SK-N-DZ (cell line): ENCODE measurements at regions not wholly inside any gene's neighbourhood (a gene's known extent, or its start where the extent isn't known, plus 50 kb on each side); places are given as distances from the start of the nearest gene placed in this dataset.
"Not testable (repeated sequence)": the region's sequence is repeated elsewhere in the genome, so short reads cannot be mapped to it uniquely, and the experiment has no call there.

ENCODE experiments used
- DNase-seq: peaks from one replicate; pipeline ENCODE4 v3.0.0-alpha.2; 2015; ENCODE audit warnings: low spot score

GRCh38 chr2:36302911-36303310, 52.7 kb upstream of the CRIM1 start:
- DNase-seq: no peak

GRCh38 chr2:36301843-36302242, 53.7 kb upstream of the CRIM1 start:
- DNase-seq: no peak

GRCh38 chr2:36300697-36301096, 54.9 kb upstream of the CRIM1 start:
- no peak for DNase-seq

GRCh38 chr2:36296798-36297197, 58.8 kb upstream of the CRIM1 start:
- no peak for DNase-seq

- no peak for DNase-seq
These were observed 61.3 kb upstream of the CRIM1 start for GRCh38 chr2:36294316-36294721.

GRCh38 chr2:36290306-36290856, 65.2 kb upstream of the CRIM1 start:
- no peak for DNase-seq

- DNase-seq: no peak
These were observed 65.8 kb upstream of the CRIM1 start for GRCh38 chr2:36289731-36290130.

GRCh38 chr2:36287363-36288275, 68.0 kb upstream of the CRIM1 start:
- no peak for DNase-seq

- not testable (repeated sequence) for DNase-seq
These were observed 76.1 kb upstream of the CRIM1 start for GRCh38 chr2:36279506-36279905.

GRCh38 chr2:36277881-36278523, 77.6 kb upstream of the CRIM1 start:
- no peak for DNase-seq

- no peak for DNase-seq
These were observed 78.3 kb upstream of the CRIM1 start for GRCh38 chr2:36277146-36277808.

GRCh38 chr2:36271266-36271665, 84.3 kb upstream of the CRIM1 start:
- DNase-seq: no peak

- no peak for DNase-seq
These were observed 84.8 kb upstream of the CRIM1 start for GRCh38 chr2:36270758-36271157.

- DNase-seq: no peak
These were observed 88.4 kb upstream of the CRIM1 start for GRCh38 chr2:36267194-36267593.

- DNase-seq: no peak
These were observed 88.9 kb upstream of the CRIM1 start for GRCh38 chr2:36266536-36267121.

GRCh38 chr2:36262581-36262980, 93.0 kb upstream of the CRIM1 start:
- DNase-seq: no peak

- no peak for DNase-seq
These were observed 99.7 kb upstream of the CRIM1 start for GRCh38 chr2:36255863-36256262.

- DNase-seq: no peak
These were observed 102.5 kb upstream of the CRIM1 start for GRCh38 chr2:36253086-36253485.

- DNase-seq: no peak
These were observed 109.1 kb upstream of the CRIM1 start for GRCh38 chr2:36246320-36246990.

GRCh38 chr2:36245651-36246050, 109.9 kb upstream of the CRIM1 start:
- no peak for DNase-seq

GRCh38 chr2:36238106-36238505, 117.5 kb upstream of the CRIM1 start:
- DNase-seq: no peak
